ENCODE measurements at regions not wholly inside any gene's neighbourhood (a gene's known extent, or its start where the extent isn't known, plus 50 kb on each side); places are given as distances from the start of the nearest gene placed in this dataset.

DNA sequence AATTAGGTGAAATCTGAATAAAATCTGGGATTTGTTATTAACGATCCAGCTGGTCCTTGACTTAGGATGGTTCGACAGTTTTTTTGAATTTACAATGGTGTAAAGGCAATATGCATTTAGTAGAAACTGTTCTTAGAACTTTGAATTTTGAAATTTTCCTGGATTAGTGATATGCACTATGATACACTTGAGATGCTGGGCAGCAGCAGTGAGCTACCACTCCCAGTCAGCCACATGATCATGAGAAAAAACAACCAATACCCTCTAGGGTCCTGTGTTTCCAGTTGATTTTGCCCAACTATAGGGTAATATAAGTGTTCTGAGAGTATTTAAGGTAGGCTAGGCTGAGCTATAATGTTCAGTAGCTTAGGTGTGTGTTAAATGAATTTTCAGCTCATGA lies 303.7 kb downstream of the GPAT3 start:
- Histone ChIP-seq H3K27me3 (ENCODE audit: insufficient read depth) (no peaks in the 10 kb centered on the region), H3K79me2 (replicated peaks; ENCODE audit: insufficient read depth) (no peaks in the 10 kb centered on the region), H3K27ac (ENCODE audit: low read depth) (no peak overlapping the region), H3K4me2 (no peak overlapping the region), H3K4me1 (ENCODE audit: insufficient read depth) (no peaks in the 10 kb centered on the region), H4K20me1 (replicated peaks; ENCODE audit: insufficient read depth) (no peaks in the 10 kb centered on the region), H3F3A (replicated peaks; ENCODE audit: low read depth) (no peaks in the 10 kb centered on the region), H2AFZ (no peak overlapping the region), H3K36me3 (ENCODE audit: insufficient read depth) (no peaks in the 10 kb centered on the region), H3K9me2 (ENCODE audit: insufficient read depth) (0 out of 2 replicates have a peak, but pooled peaks cover 4% of the 10 kb centered on the region), H3K4me3 (no peak overlapping the region)
- Mint-ChIP-seq H3K36me3 (ENCODE audit: low read depth) (no peaks in the 10 kb centered on the region), H3K4me3 (no peak overlapping the region), H3K27me3 (ENCODE audit: insufficient read depth, low read depth, poor library complexity) (no peaks in the 10 kb centered on the region), H3K27ac (no peak overlapping the region), H3K4me1 (no peaks in the 10 kb centered on the region), H3K9me3 (no peaks in the 10 kb centered on the region)
- TF ChIP-seq REST (IDR thresholded peaks at IDR 0.05; ENCODE audit: unreplicated experiment) (no peak), JUNB (IDR thresholded peaks at IDR 0.05; ENCODE audit: unreplicated experiment) (no peak), EZH2 (IDR thresholded peaks at IDR 0.05; ENCODE audit: low read depth, unreplicated experiment) (no peak), ETS1 (IDR thresholded peaks at IDR 0.05) (no peak), ZNF331 (CRISPR knock-in tag; IDR thresholded peaks at IDR 0.05; ENCODE audit: low read depth) (no peak), ZNF114 (CRISPR knock-in tag; IDR thresholded peaks at IDR 0.05) (no peak), CREB1 (CRISPR knock-in tag; IDR thresholded peaks at IDR 0.05; ENCODE audit: low read depth) (no peak), POLR2AphosphoS5 (IDR thresholded peaks at IDR 0.05; ENCODE audit: low read depth) (no peak), NANOG (IDR thresholded peaks at IDR 0.05; ENCODE audit: borderline replicate concordance) (no peak), STAT1 (IDR thresholded peaks at IDR 0.05; ENCODE audit: unreplicated experiment) (no peak)
- TF ChIP-seq, protein P1, sequence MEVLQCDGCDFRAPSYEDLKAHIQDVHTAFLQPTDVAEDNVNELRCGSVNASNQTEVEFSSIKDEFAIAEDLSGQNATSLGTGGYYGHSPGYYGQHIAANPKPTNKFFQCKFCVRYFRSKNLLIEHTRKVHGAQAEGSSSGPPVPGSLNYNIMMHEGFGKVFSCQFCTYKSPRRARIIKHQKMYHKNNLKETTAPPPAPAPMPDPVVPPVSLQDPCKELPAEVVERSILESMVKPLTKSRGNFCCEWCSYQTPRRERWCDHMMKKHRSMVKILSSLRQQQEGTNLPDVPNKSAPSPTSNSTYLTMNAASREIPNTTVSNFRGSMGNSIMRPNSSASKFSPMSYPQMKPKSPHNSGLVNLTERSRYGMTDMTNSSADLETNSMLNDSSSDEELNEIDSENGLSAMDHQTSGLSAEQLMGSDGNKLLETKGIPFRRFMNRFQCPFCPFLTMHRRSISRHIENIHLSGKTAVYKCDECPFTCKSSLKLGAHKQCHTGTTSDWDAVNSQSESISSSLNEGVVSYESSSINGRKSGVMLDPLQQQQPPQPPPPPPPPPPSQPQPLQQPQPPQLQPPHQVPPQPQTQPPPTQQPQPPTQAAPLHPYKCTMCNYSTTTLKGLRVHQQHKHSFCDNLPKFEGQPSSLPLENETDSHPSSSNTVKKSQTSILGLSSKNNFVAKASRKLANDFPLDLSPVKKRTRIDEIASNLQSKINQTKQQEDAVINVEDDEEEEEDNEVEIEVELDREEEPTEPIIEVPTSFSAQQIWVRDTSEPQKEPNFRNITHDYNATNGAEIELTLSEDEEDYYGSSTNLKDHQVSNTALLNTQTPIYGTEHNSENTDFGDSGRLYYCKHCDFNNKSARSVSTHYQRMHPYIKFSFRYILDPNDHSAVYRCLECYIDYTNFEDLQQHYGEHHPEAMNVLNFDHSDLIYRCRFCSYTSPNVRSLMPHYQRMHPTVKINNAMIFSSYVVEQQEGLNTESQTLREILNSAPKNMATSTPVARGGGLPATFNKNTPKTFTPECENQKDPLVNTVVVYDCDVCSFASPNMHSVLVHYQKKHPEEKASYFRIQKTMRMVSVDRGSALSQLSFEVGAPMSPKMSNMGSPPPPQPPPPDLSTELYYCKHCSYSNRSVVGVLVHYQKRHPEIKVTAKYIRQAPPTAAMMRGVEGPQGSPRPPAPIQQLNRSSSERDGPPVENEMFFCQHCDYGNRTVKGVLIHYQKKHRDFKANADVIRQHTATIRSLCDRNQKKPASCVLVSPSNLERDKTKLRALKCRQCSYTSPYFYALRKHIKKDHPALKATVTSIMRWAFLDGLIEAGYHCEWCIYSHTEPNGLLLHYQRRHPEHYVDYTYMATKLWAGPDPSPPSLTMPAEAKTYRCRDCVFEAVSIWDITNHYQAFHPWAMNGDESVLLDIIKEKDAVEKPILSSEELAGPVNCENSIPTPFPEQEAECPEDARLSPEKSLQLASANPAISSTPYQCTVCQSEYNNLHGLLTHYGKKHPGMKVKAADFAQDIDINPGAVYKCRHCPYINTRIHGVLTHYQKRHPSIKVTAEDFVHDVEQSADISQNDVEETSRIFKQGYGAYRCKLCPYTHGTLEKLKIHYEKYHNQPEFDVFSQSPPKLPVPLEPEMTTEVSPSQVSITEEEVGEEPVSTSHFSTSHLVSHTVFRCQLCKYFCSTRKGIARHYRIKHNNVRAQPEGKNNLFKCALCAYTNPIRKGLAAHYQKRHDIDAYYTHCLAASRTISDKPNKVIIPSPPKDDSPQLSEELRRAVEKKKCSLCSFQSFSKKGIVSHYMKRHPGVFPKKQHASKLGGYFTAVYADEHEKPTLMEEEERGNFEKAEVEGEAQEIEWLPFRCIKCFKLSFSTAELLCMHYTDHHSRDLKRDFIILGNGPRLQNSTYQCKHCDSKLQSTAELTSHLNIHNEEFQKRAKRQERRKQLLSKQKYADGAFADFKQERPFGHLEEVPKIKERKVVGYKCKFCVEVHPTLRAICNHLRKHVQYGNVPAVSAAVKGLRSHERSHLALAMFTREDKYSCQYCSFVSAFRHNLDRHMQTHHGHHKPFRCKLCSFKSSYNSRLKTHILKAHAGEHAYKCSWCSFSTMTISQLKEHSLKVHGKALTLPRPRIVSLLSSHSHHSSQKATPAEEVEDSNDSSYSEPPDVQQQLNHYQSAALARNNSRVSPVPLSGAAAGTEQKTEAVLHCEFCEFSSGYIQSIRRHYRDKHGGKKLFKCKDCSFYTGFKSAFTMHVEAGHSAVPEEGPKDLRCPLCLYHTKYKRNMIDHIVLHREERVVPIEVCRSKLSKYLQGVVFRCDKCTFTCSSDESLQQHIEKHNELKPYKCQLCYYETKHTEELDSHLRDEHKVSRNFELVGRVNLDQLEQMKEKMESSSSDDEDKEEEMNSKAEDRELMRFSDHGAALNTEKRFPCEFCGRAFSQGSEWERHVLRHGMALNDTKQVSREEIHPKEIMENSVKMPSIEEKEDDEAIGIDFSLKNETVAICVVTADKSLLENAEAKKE (CRISPR knock-in tag; IDR thresholded peaks at IDR 0.05) = no peak
- TF ChIP-seq, protein P2, sequence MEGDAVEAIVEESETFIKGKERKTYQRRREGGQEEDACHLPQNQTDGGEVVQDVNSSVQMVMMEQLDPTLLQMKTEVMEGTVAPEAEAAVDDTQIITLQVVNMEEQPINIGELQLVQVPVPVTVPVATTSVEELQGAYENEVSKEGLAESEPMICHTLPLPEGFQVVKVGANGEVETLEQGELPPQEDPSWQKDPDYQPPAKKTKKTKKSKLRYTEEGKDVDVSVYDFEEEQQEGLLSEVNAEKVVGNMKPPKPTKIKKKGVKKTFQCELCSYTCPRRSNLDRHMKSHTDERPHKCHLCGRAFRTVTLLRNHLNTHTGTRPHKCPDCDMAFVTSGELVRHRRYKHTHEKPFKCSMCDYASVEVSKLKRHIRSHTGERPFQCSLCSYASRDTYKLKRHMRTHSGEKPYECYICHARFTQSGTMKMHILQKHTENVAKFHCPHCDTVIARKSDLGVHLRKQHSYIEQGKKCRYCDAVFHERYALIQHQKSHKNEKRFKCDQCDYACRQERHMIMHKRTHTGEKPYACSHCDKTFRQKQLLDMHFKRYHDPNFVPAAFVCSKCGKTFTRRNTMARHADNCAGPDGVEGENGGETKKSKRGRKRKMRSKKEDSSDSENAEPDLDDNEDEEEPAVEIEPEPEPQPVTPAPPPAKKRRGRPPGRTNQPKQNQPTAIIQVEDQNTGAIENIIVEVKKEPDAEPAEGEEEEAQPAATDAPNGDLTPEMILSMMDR (conservative IDR thresholded peaks at IDR 0.05; ENCODE audit: low read depth in 2 of 2) = no peak
- ATAC-seq (no peak), DNase-seq (ENCODE audit: low spot score) (no peak)

Measured in GM23338 (cell line).